Sciatic nerve (tissue), 2 donors: ENCODE measurements at regions not wholly inside any gene's neighbourhood (a gene's known extent, or its start where the extent isn't known, plus 50 kb on each side); places are given as distances from the start of the nearest gene placed in this dataset.
A peak's percentile ranks its signal among the peaks of the same experiment; 100 is the strongest.

ENCODE experiments used
- ATAC-seq: fragments of 200-7000 bp; cut with Tn5 transposase; one replicate; pipeline ENCODE4 v1.9.1; 2020; ENCODE audit warnings: mild to moderate bottlenecking, moderate library complexity
- DNase-seq: peaks from one replicate; pipeline ENCODE4 v3.0.0-alpha.2; 2020; ENCODE audit warnings: low spot score
- intact Hi-C: fragments of 100-400 bp; cut with DNase I; formaldehyde crosslinking; loops from one replicate; pipeline ENCODE4 v1.14.2; 2022
- donor health status: DM: no; HTN: no; CAD: no.
- donor health status: DM: no; HTN: no; CAD: no.

DNA sequence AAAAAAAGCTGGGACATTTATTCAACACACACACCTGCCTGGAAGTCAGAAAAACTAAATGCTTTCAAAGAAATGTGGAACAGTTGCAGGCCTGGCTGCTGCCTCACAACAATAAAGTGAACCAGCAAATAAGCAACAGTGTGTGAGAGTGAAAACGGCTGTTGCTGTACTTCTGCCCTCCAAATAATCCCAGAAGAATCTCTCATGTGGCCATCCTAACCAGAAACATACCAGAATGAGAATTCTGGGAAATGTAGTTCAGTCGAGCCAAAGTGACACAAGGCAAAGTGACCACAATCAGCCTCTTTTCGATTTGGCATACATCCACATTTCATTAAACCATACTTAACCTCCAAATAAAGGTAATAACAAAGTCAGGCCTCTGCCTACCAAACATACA, 204.5 kb downstream of the SLC7A11 start:
- DNase-seq: no peak
- peak; percentile 60 for ATAC-seq
- intact Hi-C loops: no loop called here

DNA sequence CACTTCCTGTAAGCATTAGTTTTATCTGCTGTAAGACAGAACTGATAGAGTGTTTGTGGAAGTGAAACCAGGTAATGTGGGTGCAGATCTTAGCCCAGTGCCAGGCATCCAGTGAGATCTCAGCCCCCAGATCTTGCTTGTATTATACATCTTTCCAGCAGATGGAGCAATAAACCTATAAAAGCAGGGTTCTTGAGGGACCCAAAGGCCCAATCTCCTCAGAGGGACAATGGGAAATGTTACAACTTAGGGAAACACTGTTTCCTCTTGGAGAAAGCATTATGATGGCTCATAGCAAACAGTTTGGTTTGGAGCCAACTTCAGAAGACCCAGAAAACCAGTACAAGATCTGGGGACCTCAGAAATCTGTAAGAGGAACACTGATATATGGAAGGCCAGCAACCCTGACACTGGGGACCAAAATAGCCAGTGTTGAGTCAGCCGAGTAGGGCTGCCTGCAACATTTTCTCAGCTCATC, 206.3 kb downstream of the SLC7A11 start:
- DNase-seq: no peak
- intact Hi-C loops: no loop called here
- peak; percentile 79 for ATAC-seq

DNA sequence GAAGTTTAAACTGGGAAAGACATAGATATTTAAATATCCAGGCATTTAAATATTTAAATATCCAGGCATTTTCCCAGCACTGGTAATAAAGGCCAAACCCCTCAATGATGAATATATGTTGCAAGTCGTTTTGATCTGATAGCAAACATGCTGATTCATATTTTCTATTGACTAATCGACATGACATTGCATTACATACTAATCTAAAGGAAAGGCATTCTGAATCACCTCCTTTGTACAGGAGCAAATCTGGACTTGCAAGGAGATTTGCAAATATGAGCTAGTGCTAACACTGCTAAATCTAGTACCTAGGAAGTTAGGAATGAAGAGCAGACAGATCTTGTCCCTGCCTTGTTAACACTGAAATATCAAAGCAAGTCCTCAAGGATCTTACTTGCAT, 207.3 kb downstream of the SLC7A11 start:
- ATAC-seq: no peak
- intact Hi-C loops: no loop called here
- no peak for DNase-seq

- DNase-seq (no peak), ATAC-seq (no peak)
- intact Hi-C loops: no loop called here
These were observed 209.9 kb downstream of the SLC7A11 start for GRCh38 chr4:138032222-138032621.

GRCh38 chr4:138030375-138030774, 211.8 kb downstream of the SLC7A11 start:
- DNase-seq (no peak), ATAC-seq (no peak)
- intact Hi-C loops: no loop called here

DNA sequence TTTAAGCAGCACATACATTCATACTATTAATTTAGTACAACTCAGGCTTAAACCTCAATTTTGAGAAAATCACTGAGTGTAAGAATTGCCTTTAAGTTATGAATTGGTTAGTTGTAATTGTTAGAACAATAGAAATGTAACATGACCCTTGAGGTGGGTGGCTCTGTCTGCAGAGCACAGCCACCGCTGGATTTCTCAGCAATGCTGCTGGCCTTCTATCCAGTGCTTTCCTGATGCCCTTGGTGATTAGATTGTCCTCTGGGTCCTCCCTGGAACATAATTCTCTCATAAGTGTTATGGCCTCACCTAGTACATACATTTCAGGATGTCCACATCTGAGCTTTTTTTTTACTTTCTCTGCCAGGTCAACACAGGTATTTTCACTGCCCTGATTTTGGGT, 213.2 kb downstream of the SLC7A11 start:
- intact Hi-C loops: no loop called here
- DNase-seq (no peak), ATAC-seq (no peak)

GRCh38 chr4:138021139-138021830, 220.9 kb downstream of the SLC7A11 start:
- ATAC-seq (no peak), DNase-seq (no peak)
- intact Hi-C loops: no loop called here

GRCh38 chr4:138014590-138015288, 227.4 kb downstream of the SLC7A11 start:
- no peak for ATAC-seq
- intact Hi-C loops: no loop called here
- no peak for DNase-seq

DNA sequence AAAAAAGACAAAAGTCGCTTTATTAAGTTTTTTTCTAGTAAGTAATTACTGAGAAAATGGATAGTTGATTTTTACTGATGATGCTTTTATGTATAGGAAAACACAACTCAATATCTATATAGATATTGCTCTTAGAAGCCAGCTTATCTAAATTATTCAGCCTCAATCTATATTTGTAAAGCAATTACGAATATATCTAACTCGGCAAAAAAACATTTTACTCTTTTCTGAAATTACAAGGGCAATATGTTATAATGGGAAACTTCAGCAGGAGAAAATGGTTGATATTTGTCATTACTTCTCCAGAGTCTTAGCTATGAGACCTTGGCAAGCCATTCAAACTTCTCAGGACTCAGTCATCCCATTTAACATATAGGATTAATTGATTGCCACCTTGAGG, 228.5 kb downstream of the SLC7A11 start:
- DNase-seq (no peak), ATAC-seq (no peak)
- intact Hi-C loops: no loop called here

GRCh38 chr4:138010639-138011038, 231.5 kb downstream of the SLC7A11 start:
- ATAC-seq (no peak), DNase-seq (no peak)
- intact Hi-C loops: no loop called here

DNA sequence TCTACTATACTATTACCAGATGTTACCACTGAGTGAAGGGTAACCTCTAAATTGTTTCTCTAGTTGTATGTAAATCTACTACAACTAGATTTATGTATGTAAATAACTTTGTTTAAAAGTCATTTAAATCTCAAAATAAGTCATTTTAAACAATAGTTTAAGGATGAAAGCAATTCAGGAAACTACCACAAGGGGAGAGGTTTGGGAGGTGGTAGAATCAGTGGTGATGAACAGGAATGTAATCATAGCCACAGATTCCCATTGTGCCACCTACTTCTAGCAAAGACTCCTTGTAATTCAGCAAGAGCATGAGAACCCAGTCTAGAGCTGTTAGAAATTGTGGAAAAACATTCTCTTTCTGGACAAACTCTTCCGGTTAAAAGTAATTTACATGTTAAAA, 234.6 kb downstream of the SLC7A11 start:
- DNase-seq: no peak
- no peak for ATAC-seq
- intact Hi-C loops: no loop called here

GRCh38 chr4:138005486-138005885, 236.7 kb downstream of the SLC7A11 start:
- ATAC-seq (no peak), DNase-seq (no peak)
- intact Hi-C loops: no loop called here

- DNase-seq (no peak), ATAC-seq (no peak)
- intact Hi-C loops: no loop called here
These were observed 238.9 kb downstream of the SLC7A11 start for GRCh38 chr4:138003248-138003647.

DNA sequence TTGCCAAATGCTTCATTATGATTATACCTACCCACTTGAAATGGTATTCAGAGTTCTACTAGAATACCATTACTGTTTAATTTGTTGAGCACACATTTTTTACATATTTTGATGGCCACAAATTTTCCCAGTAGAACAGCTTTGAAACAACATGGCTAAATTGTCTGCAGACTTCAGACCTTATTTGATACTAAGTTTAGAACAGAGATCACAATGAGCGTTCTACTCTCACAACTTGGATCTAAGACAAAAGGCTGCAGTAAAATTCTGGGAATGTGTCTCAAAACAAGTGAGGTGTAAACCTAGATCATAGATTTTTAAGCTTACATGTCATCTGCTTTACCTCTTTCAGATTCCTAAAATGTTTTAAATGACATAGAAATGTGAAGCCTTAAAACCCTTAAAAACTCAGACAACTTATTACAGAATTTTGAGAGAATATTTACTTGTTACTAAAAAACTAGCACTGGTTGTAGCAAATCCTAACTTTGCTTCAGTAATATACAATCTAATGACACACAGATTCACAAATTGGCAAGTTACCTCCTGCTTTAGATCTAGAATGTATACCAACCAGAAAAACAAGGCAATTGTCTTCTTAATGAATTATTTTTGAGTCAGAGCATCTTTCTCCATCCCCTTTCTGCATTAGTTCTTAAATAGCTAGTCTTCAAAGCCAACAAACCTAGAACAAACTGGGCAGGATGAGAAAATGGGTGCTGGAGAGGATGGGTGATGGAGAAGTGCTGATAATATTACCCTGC, 243.3 kb downstream of the SLC7A11 start:
- ATAC-seq: no peak
- no peak for DNase-seq
- intact Hi-C loops: no loop called here

DNA sequence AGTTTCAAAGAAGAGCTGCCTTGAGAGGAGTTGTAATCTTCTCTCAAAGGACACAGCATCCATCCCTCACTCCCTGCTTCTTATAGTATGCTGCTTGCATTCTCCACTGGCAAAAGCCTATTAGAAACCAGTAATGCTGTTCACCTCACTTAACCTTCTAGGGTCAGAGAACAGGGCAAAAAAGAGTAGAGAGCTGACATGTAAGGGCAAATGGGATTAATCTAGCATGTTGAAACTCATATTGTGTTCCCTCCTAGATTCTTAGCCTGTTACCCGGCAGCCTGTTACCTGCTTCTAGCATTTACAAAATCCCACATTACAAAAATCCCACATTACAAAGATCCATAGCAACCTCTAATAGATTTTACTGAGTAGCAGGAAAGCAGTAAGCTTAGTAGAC, 244.7 kb downstream of the SLC7A11 start:
- DNase-seq (no peak), ATAC-seq (no peak)
- intact Hi-C loops: no loop called here

- no peak for ATAC-seq
- intact Hi-C loops: no loop called here
- no peak for DNase-seq
These were observed 247.3 kb downstream of the SLC7A11 start for GRCh38 chr4:137994853-137995252.

DNA sequence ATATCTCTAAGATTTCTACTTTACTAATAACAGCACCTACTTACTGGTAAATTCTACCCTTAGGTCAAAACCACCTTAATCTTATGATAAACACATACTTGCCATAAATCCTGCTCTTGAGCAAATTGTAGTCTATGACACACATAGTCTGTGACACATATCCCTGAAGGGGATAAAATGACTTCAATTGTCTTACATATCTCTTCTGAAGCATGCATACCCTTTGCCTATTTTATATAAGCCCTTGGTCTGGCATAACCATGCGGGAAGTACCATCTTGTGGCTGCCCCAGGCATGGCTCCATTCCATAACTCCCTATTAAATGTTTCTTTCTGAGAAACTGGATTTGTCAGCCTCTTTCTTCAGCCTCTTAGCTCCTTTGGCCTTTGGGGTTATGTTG, 248.9 kb downstream of the SLC7A11 start:
- DNase-seq (no peak), ATAC-seq (no peak)
- intact Hi-C loops: no loop called here

DNA sequence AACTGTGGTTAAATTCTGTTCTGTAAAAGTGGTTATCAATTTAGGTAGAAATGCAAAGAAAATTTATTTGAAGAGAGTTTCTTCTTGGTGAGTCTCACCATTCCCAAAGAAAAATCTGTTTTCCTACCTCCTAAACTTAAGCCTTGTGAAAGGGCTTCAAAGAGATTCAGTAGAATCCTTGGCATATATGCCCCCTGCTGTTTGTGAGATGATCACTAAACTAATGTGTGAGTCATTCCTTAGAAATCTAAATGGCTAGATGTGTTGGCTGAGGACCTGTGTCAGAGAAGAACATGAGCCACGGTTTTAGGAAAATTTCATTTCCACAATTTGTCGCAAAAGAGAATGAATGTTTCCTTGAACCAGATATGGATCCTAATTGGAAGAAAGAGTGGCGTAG, 260.9 kb downstream of the SLC7A11 start:
- intact Hi-C loops: no loop called here
- ATAC-seq (no peak), DNase-seq (no peak)

GRCh38 chr4:137980641-137981040, 261.5 kb downstream of the SLC7A11 start:
- intact Hi-C loops: no loop called here
- ATAC-seq (no peak), DNase-seq (no peak)

GRCh38 chr4:137979938-137980337, 262.2 kb downstream of the SLC7A11 start:
- ATAC-seq (no peak), DNase-seq (no peak)
- intact Hi-C loops: no loop called here
